ENCODE measurements at regions not wholly inside any gene's neighbourhood (a gene's known extent, or its start where the extent isn't known, plus 50 kb on each side); places are given as distances from the start of the nearest gene placed in this dataset.

DNA sequence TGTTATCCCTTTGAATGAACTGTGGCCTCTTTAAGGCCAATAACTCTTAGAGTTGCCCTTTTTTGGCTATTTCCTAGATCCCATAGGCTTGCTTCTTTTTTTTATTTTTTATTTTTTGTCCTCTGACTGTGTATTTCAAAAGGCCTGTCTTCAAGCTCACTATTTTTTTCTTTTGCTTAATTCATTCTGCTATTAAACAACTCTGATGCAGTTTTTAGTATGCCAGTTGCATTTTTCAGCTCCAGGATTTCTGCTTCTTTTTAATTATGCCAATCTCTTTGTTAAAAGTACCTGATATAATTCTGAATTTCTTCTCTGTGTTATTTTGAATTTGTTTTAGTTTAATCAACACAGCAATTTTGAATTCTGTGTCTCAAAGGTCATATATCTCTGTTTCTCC lies 912.1 kb downstream of the PLOD2 start:
- Mint-ChIP-seq H3K36me3 (ENCODE audit: low read depth) (peaks cover 37% of the 10 kb centered on the region; the same call in 2 of the 3 replicates), H3K27ac (no peak overlapping the region), H3K4me1 (no peaks in the 10 kb centered on the region), H3K27me3 (ENCODE audit: insufficient read depth, low read depth, poor library complexity) (no peaks in the 10 kb centered on the region), H3K9me3 (peaks cover 41% of the 10 kb centered on the region), H3K4me3 (no peak overlapping the region)
- H3K4me1 ChIP-seq (ENCODE audit: insufficient read depth): no peaks in the 10 kb centered on the region
- ATAC-seq (no peak), DNase-seq (ENCODE audit: low spot score) (no peak)
- H3K4me3 ChIP-seq: no peak overlapping the region
- H3K27ac ChIP-seq (ENCODE audit: low read depth): no peak overlapping the region
- H3K36me3 ChIP-seq (ENCODE audit: insufficient read depth): no peaks in the 10 kb centered on the region
- H3F3A ChIP-seq (replicated peaks; ENCODE audit: low read depth): no peaks in the 10 kb centered on the region
- no peaks in the 10 kb centered on the region for H3K27me3 ChIP-seq (ENCODE audit: insufficient read depth)
- no peak overlapping the region for H3K4me2 ChIP-seq
- no peaks in the 10 kb centered on the region for H4K20me1 ChIP-seq (replicated peaks; ENCODE audit: insufficient read depth)
- TF ChIP-seq STAT1 (IDR thresholded peaks at IDR 0.05; ENCODE audit: unreplicated experiment): no peak
- peaks cover 11% of the 10 kb centered on the region for H3K9me2 ChIP-seq (ENCODE audit: insufficient read depth)
- H3K79me2 ChIP-seq (replicated peaks; ENCODE audit: insufficient read depth): no peaks in the 10 kb centered on the region
- no peak overlapping the region for H2AFZ ChIP-seq

DNA sequence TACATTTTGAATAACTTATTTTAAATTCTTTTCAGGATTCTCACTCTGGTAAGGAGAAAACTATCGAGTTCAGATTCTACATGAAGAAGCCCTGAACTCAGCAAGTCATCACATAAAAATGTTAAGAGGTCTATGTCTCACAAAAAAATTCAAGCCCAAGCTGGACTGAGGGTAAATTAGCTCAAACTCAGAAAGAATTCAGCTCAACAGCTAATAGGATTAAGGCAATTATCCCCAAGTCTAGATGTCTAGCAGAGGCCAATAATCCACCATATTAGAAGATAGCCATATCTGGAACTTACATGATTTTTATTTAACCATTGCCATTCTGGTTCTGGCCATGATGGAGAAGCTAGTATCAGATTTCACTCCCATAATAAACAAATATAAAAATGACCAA lies 909.7 kb downstream of the PLOD2 start:
- no peaks in the 10 kb centered on the region for H3K27me3 Mint-ChIP-seq (ENCODE audit: insufficient read depth, low read depth, poor library complexity)
- no peak overlapping the region for H3K4me3 ChIP-seq
- H3K36me3 ChIP-seq (ENCODE audit: insufficient read depth): no peaks in the 10 kb centered on the region
- no peaks in the 10 kb centered on the region for H3K4me1 Mint-ChIP-seq
- H3K4me1 ChIP-seq (ENCODE audit: insufficient read depth): no peaks in the 10 kb centered on the region
- peaks cover 30% of the 10 kb centered on the region; the same call in 2 of the 3 replicates for H3K36me3 Mint-ChIP-seq (ENCODE audit: low read depth)
- peaks cover 8% of the 10 kb centered on the region for H3K9me2 ChIP-seq (ENCODE audit: insufficient read depth)
- no peak overlapping the region for H3K4me2 ChIP-seq
- H3K9me3 Mint-ChIP-seq: peaks cover 32% of the 10 kb centered on the region
- DNase-seq (ENCODE audit: low spot score) (no peak), ATAC-seq (no peak)
- no peak overlapping the region for H3K27ac ChIP-seq (ENCODE audit: low read depth)
- no peak overlapping the region for H2AFZ ChIP-seq
- H3K79me2 ChIP-seq (replicated peaks; ENCODE audit: insufficient read depth): no peaks in the 10 kb centered on the region
- H3K4me3 Mint-ChIP-seq: no peak overlapping the region
- H3K27me3 ChIP-seq (ENCODE audit: insufficient read depth): no peaks in the 10 kb centered on the region
- H4K20me1 ChIP-seq (replicated peaks; ENCODE audit: insufficient read depth): no peaks in the 10 kb centered on the region
- no peaks in the 10 kb centered on the region for H3F3A ChIP-seq (replicated peaks; ENCODE audit: low read depth)
- H3K27ac Mint-ChIP-seq: no peak overlapping the region
- TF ChIP-seq POLR2AphosphoS5 (IDR thresholded peaks at IDR 0.05; ENCODE audit: low read depth) (no peak), CREB1 (CRISPR knock-in tag; IDR thresholded peaks at IDR 0.05; ENCODE audit: low read depth) (no peak), EZH2 (IDR thresholded peaks at IDR 0.05; ENCODE audit: low read depth, unreplicated experiment) (no peak), STAT1 (IDR thresholded peaks at IDR 0.05; ENCODE audit: unreplicated experiment) (no peak), EZH2phosphoT487 (IDR thresholded peaks at IDR 0.05; ENCODE audit: unreplicated experiment) (no peak), ZNF114 (CRISPR knock-in tag; IDR thresholded peaks at IDR 0.05) (no peak), JUNB (IDR thresholded peaks at IDR 0.05; ENCODE audit: unreplicated experiment) (no peak)
- TF ChIP-seq, protein P1, sequence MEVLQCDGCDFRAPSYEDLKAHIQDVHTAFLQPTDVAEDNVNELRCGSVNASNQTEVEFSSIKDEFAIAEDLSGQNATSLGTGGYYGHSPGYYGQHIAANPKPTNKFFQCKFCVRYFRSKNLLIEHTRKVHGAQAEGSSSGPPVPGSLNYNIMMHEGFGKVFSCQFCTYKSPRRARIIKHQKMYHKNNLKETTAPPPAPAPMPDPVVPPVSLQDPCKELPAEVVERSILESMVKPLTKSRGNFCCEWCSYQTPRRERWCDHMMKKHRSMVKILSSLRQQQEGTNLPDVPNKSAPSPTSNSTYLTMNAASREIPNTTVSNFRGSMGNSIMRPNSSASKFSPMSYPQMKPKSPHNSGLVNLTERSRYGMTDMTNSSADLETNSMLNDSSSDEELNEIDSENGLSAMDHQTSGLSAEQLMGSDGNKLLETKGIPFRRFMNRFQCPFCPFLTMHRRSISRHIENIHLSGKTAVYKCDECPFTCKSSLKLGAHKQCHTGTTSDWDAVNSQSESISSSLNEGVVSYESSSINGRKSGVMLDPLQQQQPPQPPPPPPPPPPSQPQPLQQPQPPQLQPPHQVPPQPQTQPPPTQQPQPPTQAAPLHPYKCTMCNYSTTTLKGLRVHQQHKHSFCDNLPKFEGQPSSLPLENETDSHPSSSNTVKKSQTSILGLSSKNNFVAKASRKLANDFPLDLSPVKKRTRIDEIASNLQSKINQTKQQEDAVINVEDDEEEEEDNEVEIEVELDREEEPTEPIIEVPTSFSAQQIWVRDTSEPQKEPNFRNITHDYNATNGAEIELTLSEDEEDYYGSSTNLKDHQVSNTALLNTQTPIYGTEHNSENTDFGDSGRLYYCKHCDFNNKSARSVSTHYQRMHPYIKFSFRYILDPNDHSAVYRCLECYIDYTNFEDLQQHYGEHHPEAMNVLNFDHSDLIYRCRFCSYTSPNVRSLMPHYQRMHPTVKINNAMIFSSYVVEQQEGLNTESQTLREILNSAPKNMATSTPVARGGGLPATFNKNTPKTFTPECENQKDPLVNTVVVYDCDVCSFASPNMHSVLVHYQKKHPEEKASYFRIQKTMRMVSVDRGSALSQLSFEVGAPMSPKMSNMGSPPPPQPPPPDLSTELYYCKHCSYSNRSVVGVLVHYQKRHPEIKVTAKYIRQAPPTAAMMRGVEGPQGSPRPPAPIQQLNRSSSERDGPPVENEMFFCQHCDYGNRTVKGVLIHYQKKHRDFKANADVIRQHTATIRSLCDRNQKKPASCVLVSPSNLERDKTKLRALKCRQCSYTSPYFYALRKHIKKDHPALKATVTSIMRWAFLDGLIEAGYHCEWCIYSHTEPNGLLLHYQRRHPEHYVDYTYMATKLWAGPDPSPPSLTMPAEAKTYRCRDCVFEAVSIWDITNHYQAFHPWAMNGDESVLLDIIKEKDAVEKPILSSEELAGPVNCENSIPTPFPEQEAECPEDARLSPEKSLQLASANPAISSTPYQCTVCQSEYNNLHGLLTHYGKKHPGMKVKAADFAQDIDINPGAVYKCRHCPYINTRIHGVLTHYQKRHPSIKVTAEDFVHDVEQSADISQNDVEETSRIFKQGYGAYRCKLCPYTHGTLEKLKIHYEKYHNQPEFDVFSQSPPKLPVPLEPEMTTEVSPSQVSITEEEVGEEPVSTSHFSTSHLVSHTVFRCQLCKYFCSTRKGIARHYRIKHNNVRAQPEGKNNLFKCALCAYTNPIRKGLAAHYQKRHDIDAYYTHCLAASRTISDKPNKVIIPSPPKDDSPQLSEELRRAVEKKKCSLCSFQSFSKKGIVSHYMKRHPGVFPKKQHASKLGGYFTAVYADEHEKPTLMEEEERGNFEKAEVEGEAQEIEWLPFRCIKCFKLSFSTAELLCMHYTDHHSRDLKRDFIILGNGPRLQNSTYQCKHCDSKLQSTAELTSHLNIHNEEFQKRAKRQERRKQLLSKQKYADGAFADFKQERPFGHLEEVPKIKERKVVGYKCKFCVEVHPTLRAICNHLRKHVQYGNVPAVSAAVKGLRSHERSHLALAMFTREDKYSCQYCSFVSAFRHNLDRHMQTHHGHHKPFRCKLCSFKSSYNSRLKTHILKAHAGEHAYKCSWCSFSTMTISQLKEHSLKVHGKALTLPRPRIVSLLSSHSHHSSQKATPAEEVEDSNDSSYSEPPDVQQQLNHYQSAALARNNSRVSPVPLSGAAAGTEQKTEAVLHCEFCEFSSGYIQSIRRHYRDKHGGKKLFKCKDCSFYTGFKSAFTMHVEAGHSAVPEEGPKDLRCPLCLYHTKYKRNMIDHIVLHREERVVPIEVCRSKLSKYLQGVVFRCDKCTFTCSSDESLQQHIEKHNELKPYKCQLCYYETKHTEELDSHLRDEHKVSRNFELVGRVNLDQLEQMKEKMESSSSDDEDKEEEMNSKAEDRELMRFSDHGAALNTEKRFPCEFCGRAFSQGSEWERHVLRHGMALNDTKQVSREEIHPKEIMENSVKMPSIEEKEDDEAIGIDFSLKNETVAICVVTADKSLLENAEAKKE (CRISPR knock-in tag; IDR thresholded peaks at IDR 0.05): no peak
- TF ChIP-seq, protein P2, sequence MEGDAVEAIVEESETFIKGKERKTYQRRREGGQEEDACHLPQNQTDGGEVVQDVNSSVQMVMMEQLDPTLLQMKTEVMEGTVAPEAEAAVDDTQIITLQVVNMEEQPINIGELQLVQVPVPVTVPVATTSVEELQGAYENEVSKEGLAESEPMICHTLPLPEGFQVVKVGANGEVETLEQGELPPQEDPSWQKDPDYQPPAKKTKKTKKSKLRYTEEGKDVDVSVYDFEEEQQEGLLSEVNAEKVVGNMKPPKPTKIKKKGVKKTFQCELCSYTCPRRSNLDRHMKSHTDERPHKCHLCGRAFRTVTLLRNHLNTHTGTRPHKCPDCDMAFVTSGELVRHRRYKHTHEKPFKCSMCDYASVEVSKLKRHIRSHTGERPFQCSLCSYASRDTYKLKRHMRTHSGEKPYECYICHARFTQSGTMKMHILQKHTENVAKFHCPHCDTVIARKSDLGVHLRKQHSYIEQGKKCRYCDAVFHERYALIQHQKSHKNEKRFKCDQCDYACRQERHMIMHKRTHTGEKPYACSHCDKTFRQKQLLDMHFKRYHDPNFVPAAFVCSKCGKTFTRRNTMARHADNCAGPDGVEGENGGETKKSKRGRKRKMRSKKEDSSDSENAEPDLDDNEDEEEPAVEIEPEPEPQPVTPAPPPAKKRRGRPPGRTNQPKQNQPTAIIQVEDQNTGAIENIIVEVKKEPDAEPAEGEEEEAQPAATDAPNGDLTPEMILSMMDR (conservative IDR thresholded peaks at IDR 0.05; ENCODE audit: low read depth in 2 of 2): no peak
- TF ChIP-seq, protein P3, sequence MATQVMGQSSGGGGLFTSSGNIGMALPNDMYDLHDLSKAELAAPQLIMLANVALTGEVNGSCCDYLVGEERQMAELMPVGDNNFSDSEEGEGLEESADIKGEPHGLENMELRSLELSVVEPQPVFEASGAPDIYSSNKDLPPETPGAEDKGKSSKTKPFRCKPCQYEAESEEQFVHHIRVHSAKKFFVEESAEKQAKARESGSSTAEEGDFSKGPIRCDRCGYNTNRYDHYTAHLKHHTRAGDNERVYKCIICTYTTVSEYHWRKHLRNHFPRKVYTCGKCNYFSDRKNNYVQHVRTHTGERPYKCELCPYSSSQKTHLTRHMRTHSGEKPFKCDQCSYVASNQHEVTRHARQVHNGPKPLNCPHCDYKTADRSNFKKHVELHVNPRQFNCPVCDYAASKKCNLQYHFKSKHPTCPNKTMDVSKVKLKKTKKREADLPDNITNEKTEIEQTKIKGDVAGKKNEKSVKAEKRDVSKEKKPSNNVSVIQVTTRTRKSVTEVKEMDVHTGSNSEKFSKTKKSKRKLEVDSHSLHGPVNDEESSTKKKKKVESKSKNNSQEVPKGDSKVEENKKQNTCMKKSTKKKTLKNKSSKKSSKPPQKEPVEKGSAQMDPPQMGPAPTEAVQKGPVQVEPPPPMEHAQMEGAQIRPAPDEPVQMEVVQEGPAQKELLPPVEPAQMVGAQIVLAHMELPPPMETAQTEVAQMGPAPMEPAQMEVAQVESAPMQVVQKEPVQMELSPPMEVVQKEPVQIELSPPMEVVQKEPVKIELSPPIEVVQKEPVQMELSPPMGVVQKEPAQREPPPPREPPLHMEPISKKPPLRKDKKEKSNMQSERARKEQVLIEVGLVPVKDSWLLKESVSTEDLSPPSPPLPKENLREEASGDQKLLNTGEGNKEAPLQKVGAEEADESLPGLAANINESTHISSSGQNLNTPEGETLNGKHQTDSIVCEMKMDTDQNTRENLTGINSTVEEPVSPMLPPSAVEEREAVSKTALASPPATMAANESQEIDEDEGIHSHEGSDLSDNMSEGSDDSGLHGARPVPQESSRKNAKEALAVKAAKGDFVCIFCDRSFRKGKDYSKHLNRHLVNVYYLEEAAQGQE (IDR thresholded peaks at IDR 0.05; ENCODE audit: unreplicated experiment): no peak
